HG03135 (cell line): ENCODE measurements at regions not wholly inside any gene's neighbourhood (a gene's known extent, or its start where the extent isn't known, plus 50 kb on each side); places are given as distances from the start of the nearest gene placed in this dataset.

ENCODE experiments used
- ATAC-seq: cut with Tn5 transposase; IDR thresholded peaks from one replicate; pipeline ENCODE4 v1.9.1; 2021; ENCODE audit warnings: mild to moderate bottlenecking, moderate library complexity; ENCODE audit not compliant: unreplicated experiment

GRCh38 chr10:52908478-52908877 is 135.9 kb upstream of the MBL2 start:
- no peak for ATAC-seq

- ATAC-seq: no peak
Measured at GRCh38 chr10:52906046-52906445, 133.5 kb upstream of the MBL2 start.

- ATAC-seq: no peak
Measured at GRCh38 chr10:52903397-52903938, 130.9 kb upstream of the MBL2 start.

GRCh38 chr10:52900593-52900992 is 128.0 kb upstream of the MBL2 start:
- no peak for ATAC-seq

GRCh38 chr10:52897162-52897561 is 124.6 kb upstream of the MBL2 start:
- ATAC-seq: no peak

GRCh38 chr10:52895059-52895458 is 122.5 kb upstream of the MBL2 start:
- ATAC-seq: no peak

- ATAC-seq: no peak
Measured at GRCh38 chr10:52890281-52890680, 117.7 kb upstream of the MBL2 start.

GRCh38 chr10:52889611-52890010 is 117.0 kb upstream of the MBL2 start:
- no peak for ATAC-seq

GRCh38 chr10:52883996-52884871 is 111.7 kb upstream of the MBL2 start:
- peak; percentile 95 for ATAC-seq

GRCh38 chr10:52879091-52879807 is 106.7 kb upstream of the MBL2 start:
- ATAC-seq: no peak

GRCh38 chr10:52877451-52877850 is 104.9 kb upstream of the MBL2 start:
- no peak for ATAC-seq

- no peak for ATAC-seq
Measured at GRCh38 chr10:52875336-52875735, 102.8 kb upstream of the MBL2 start.

GRCh38 chr10:52874581-52874980 is 102.0 kb upstream of the MBL2 start:
- no peak for ATAC-seq

- ATAC-seq: no peak
Measured at GRCh38 chr10:52871191-52871843, 98.7 kb upstream of the MBL2 start.

- no peak for ATAC-seq
Measured at GRCh38 chr10:52870562-52870961, 98.0 kb upstream of the MBL2 start.

GRCh38 chr10:52869864-52870263 is 97.3 kb upstream of the MBL2 start:
- no peak for ATAC-seq

- ATAC-seq: no peak
Measured at GRCh38 chr10:52865213-52865612, 92.6 kb upstream of the MBL2 start.

GRCh38 chr10:52864201-52865106 is 91.9 kb upstream of the MBL2 start:
- no peak for ATAC-seq

- no peak for ATAC-seq
Measured at GRCh38 chr10:52858722-52859121, 86.1 kb upstream of the MBL2 start.

- ATAC-seq: no peak
Measured at GRCh38 chr10:52855546-52856325, 83.2 kb upstream of the MBL2 start.
